HG03159 (cell line): ENCODE measurements at regions not wholly inside any gene's neighbourhood (a gene's known extent, or its start where the extent isn't known, plus 50 kb on each side); places are given as distances from the start of the nearest gene placed in this dataset.

Experiments
- ATAC-seq: cut with Tn5 transposase; IDR thresholded peaks from one replicate; pipeline ENCODE4 v1.9.1; 2021; ENCODE audit warnings: mild to moderate bottlenecking, moderate library complexity; ENCODE audit not compliant: unreplicated experiment

DNA sequence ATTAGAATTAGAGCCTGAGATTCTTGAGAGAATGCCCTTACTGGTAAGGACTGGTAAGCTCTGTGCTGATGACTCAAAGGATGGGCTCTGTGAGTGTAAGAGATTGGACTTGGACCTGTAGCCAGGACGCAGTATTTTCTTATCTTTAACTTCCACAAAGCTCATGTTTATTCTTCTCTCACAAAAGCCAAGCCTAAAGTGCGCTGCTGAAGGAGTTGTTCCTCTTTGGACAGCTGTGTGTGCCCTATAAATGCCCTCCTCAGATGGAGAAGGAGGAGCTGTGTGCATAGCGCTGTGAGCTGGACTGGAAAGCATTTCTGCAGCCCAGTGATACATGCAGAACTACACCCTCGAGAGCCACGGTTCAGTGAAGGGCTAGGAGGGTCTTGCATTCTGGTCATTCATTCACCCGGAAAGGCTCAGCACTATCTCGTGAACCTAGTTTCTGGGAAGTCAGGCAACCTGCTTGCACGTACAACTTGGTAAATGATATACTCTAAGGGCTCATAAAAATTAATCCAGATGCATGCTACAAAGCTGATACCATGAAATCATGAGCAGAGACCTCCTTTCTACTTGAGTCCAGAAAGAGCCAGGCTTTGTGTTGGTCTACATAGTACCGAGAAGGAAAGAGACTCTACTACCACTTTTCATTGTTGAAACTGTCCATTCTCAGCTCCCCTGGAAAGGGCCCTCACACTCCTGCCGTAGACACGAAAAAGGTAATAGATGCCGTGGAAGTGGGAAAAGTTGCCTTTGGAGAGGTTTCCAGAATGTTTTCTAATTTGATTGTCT, 103.0 kb upstream of the TBL1XR1 start:
- peak; percentile 77 for ATAC-seq

DNA sequence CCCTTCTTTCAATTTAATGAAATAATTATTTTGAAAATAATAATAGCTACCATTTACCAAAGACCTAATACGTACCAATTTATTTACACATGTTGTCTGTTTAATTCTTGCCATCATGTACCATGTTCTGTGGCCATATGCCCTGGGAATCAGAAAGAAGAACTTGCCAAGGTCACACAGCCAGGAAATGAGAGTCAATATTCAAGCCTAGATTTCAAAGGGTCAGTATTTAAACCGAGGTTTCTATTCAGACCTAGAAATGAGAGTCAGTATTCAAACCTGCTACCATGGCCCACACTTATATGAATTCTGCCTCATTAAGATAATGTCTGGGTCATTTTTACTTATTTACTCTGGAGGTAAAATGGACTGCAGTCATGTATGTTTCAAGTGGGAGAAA, 103.6 kb upstream of the TBL1XR1 start:
- no peak for ATAC-seq

DNA sequence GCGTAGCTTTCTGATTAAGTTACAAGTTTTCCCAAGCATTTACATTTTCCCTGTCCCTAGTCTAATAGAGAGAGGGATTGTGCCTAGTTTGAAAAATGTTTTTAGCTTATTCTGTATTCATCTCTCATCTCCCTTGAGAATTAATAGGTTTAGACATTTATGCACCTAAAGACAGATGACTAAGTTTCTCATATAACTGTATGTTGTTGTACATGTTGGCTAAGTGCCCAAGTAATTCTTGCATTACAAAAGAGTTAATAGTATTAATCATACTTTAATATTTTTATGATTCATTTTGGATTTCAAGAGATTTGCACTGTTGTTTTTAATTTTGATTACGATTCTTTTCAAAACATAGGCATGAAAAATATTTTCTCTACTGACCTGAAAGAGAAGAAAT, 109.0 kb upstream of the TBL1XR1 start:
- no peak for ATAC-seq

DNA sequence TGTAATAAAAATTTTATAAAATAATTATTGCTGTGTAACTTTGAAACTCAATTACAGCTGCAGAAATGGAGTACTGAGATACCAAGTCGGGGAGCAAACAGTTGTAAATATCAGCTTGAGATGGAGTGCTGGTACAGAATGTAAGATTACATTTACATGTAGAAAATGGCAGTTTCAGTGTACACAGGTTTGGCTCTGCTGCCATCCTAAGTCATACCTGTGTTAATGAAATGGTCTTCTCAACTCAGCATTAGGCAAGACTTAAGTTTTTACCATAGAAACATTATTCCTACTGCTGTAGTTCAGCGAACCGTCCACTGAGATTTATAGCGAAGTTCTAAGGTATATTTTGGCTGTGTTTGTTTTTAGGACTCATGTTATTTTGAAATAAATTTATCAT, 110.1 kb upstream of the TBL1XR1 start:
- ATAC-seq, result no peak

- ATAC-seq, result no peak
Observed at GRCh38 chr3:177307826-177308225, 110.5 kb upstream of the TBL1XR1 start.

- no peak for ATAC-seq
Observed at GRCh38 chr3:177308286-177308685, 111.0 kb upstream of the TBL1XR1 start.

- ATAC-seq, result no peak
Observed at GRCh38 chr3:177308911-177309310, 111.6 kb upstream of the TBL1XR1 start.

GRCh38 chr3:177312491-177312890, 115.2 kb upstream of the TBL1XR1 start:
- ATAC-seq, result no peak

DNA sequence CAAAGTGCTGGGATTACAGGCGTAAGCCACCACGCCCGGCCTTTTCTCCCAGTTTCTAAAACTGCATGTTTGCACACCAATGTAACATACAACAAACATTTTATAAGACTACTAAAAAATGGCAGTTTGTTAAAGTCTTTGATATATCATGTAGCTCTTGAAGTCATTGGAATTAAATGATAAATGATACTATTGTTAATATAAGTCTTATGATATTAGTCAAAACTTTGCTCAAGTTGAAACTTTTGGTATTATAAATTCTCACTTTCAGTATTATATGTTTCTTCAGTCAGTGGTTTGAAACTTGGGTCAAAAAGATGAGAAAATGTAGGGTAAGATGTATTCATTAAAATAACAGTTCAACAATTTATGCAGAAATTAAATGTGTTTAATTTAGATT, 117.6 kb upstream of the TBL1XR1 start:
- ATAC-seq, result peak; percentile 45

DNA sequence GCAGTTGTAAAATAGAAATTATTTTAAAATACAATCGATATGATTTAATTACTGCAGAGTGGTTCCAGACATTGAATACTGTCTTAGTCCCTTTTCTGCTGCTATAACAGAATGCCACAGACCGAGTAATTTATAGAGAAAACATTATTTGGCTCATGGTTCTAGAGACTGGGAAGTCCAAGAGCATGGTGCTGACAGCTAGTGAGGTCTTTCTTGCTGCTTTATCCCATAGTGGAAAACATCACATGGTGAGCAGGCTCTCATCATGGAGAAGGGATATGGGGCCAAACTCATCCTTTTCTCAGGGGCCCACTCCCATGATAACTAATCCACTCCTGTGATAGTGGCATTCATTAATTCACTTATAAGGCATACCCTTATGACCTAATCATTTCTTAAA, 120.0 kb upstream of the TBL1XR1 start:
- no peak for ATAC-seq

DNA sequence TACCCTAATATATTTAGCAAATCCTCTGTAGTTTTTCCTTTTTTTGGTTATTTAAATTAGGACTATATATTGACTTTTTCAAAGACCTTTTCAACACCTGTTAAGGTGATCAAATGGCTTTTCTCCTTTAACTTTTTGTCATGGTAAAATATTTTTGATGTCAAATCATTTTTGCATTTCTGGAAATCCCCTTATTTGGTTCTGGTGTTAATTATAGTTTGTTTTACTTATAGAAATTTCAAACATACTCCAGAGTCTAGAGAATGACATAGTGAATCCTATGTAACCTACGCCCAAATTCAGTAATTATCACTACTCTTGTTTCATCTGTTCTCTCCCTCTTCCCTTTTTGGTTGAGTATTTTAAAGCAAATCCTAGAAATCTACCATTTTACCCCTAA, 121.3 kb upstream of the TBL1XR1 start:
- ATAC-seq, result no peak

DNA sequence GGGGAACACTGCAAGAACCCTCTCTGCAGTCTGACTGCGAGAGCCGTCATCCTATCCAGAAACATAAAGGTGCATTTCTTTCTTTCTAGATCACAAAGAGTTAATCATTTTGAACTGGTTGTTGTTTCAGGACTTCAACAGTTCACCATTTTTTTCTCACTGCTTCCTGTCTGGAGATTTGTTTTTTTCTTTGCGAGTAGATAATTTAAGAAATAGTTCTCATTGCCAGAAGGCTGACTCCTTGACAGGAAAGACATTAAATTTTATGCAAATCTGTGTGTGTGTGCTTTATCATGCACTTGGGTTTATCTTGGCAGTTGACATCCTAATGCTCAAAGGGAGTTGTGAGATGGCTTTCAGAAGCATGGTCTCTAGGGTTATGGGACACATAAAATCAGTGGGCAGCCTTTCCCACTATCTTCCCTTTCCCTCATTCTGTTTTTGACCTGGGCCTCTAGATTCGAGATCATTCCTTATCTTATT, 123.5 kb upstream of the TBL1XR1 start:
- ATAC-seq, result peak; percentile 67

DNA sequence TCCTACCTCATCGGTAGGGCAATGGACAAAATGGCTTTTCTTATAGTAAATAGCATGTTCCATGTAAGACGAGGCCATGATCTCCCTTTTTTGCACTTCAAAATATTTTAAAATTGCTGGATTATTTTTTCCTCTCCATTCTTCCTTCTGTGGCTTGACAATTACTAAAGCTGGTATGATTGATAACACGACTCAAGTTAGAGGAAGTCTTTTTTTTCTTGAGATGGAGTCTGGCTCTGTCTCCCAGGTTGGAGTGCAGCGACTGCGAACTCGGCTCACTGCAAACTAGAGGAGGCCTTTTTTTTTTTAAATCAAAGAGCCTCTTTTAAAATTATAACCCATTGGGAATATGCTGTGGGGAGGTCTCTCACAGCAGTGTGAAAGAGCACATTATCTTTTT, 124.5 kb upstream of the TBL1XR1 start:
- no peak for ATAC-seq

- no peak for ATAC-seq
Observed at GRCh38 chr3:177322881-177323280, 125.6 kb upstream of the TBL1XR1 start.

DNA sequence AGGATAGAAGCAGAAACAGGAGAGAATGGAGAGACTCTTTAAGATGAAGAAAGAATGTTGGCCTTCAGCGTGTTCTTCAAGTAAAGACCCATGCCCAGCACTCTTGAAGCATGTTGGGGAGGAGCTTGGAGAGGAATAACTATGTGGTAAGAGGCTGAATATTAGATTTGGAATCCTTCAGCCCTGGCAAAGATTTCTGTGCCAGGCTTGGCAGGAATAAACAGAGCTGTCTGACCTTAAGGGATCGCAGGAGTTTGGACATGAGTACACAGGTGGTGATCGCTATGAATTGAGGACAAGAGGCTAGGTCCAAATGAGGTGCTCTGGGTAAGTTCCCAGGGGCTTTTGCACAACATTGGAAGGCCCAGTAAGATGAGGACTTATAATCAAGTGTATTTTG, 132.6 kb upstream of the TBL1XR1 start:
- ATAC-seq, result no peak

DNA sequence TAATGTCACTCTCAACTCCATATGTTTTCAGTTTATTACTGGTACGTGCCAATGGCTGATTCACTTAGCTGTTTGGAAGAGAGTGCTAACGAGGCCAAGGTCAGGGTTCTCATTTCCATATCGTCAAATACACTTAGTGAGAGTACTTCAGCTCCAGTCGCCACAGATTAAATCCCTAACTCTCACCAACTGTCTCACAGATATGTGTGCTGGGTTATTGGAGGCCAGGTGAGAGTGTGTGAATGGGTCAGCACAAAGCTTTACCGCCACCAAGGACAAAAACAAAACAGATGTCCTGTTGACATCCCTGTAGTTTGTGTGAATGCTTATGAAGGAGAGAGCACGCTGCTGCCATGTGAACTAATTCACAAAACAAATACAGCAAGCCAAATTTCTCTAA, 133.5 kb upstream of the TBL1XR1 start:
- ATAC-seq, result no peak

DNA sequence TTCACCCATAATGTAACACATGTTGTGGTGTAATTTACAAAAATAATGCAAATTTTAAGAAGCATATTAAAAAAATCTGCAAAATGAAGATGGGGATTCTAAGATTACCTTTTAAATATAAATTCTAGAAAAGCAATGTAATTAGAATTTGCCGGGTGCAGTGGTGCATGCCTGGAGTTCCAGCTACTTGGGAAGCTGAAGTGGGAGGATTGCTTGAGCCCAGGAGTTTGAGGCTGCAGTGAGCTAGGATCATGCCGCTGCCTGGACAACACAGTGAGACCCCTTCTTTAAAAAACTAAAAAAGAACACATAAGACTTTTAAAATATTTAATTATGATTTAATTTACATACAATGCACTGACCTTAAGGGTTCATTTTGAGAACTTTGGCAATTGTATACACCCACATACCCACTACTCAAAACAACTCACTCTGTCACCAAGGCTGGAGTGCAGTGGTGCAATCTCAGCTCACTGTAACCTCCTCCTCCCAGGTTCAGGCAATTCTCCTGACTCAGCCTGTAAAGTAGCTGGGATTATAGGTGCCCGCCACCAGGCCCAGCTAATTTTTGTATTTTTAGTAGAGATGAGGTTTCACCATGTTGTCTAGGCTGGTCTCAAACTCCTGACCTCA, 134.0 kb upstream of the TBL1XR1 start:
- no peak for ATAC-seq

- no peak for ATAC-seq
Observed at GRCh38 chr3:177332955-177333354, 135.7 kb upstream of the TBL1XR1 start.

DNA sequence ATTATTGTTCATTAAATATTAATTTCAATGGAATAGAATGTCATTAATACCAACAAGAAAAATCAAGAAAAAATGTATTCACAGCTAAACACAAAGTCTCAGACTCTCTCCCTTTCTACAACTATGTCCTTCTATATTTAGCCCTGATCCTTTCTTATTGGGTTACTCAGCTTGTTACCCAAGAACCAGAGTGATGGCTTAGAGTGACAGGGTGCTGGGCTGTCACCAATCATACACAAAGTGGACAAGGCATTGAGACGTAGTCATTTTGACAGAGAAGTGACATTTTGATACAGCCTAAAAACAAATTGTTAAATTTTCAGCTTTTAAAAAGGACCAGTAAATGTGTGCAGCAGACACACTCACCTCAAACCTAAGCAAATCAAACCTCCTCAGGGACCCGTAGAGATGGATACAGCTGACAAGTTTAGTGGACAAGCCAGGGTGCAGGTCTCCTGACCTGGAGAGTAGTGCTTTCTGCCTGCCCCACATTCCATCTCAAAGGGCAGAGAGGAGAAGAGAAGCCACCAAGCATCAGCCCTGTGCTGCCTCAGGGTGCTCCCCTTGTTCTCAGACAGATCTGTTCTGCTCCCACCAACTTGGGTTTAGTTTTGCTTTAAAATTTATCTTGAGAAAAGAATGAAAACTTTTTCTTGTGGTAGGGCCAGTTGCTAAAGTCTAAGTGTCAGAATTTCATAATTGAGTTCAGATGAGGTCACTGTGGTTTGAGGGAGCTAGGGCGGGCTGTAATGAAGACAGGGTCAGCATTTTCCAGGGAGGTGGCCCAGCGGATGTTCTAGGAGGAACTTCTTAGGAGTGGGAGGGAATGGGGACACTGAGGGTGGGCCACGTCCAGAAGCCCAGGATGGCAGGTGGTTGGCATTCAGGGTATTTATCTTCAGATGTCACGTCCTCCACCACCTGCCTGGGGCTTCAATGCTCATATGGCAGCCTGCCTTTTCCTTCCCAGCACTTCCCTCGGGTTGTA, 136.5 kb upstream of the TBL1XR1 start:
- ATAC-seq, result no peak

GRCh38 chr3:177334803-177335202, 137.5 kb upstream of the TBL1XR1 start:
- no peak for ATAC-seq

DNA sequence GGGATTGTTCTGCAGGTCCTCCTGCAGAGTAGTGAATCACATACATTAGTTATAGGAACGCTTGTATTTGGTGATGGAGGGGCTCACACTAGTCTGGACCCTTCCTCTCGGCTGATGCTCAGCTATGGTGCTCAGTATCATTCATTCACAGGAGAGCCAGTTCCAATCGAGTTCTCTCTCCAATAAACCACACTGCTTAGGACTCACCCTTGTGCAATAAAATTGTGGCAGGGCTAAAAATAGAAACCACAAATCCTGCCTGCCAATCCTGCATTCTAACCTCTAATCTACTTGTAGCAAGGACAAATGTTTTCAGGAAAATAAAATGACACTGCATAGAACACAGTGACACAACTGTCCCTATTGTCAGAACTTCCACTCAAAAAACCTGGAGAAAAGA, 138.4 kb upstream of the TBL1XR1 start:
- ATAC-seq, result no peak
